GM21447 (cell line): ENCODE measurements at regions not wholly inside any gene's neighbourhood (a gene's known extent, or its start where the extent isn't known, plus 50 kb on each side); places are given as distances from the start of the nearest gene placed in this dataset.

Source experiments
- ATAC-seq: cut with Tn5 transposase; IDR thresholded peaks from one replicate; pipeline ENCODE4 v1.9.1; 2021; ENCODE audit not compliant: unreplicated experiment

GRCh38 chr10:129023082-129023481, 444.0 kb upstream of the MGMT start:
- ATAC-seq = no peak

GRCh38 chr10:129024046-129024445, 443.0 kb upstream of the MGMT start:
- no peak for ATAC-seq

- no peak for ATAC-seq
Observed at GRCh38 chr10:129025787-129026186, 441.3 kb upstream of the MGMT start.

- ATAC-seq = no peak
Observed at GRCh38 chr10:129027906-129028305, 439.1 kb upstream of the MGMT start.

DNA sequence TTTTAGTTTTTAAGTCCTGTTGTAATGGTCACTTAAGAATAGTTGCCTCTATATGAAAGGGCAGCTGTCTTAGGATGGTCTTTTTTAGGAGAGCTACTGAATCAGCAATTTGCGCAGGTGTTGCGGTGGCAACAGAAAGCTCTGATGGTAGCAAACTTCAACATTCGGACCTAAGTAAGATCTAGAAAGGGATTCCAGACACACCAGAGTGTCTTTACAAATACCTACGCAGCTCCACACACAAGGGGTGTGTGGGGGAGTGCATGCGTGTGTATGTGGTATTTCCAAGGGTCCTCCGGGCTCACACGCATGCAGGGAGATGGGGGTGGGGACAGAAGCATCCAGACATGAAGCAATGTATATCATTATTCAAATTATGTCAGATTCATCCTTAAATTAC, 438.6 kb upstream of the MGMT start:
- ATAC-seq = no peak

- ATAC-seq = no peak
Observed at GRCh38 chr10:129029051-129029450, 438.0 kb upstream of the MGMT start.

- ATAC-seq = no peak
Observed at GRCh38 chr10:129029851-129030602, 437.0 kb upstream of the MGMT start.

DNA sequence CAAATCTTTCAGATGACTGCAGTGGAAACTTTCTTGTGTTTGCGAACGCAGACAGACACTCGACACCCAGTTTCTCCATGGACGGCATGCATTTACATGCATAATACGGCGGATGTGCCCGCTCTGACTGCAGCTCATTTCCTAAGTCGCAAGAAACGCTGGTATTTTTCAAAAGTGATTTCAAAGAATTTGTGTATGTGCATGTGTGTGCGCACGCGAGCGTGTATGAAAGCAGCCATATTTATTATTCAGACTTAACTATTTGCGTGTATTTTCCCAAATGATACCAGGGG, 436.5 kb upstream of the MGMT start:
- no peak for ATAC-seq

- no peak for ATAC-seq
Observed at GRCh38 chr10:129030996-129031843, 435.8 kb upstream of the MGMT start.

GRCh38 chr10:129031844-129032150, 435.2 kb upstream of the MGMT start:
- ATAC-seq = no peak

GRCh38 chr10:129032372-129033313, 434.4 kb upstream of the MGMT start:
- ATAC-seq = no peak

- ATAC-seq = no peak
Observed at GRCh38 chr10:129033340-129033739, 433.7 kb upstream of the MGMT start.

DNA sequence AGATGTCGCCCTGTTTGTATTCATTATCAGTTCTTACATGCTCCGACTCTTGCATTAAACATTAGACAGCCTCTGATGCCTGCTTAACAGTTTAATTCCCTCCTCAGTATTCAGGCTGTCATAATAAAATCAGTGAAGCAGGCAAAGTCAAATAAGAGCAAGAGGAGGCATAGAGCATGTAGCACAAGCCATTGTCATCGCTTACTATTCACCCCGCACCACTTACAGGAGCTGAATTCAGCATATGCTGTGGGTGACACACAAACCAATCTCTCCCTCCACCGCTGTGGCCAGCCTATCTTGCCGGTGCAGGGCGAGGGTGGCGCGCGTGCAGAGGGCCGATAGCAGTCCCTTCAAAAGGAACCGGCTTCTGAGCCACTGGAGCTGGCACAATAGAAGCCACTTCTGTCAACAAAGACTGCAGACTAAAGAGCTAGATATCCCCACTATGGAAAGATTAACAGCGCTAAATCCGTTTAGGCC, 433.2 kb upstream of the MGMT start:
- no peak for ATAC-seq

- ATAC-seq = no peak
Observed at GRCh38 chr10:129035052-129035827, 431.8 kb upstream of the MGMT start.

DNA sequence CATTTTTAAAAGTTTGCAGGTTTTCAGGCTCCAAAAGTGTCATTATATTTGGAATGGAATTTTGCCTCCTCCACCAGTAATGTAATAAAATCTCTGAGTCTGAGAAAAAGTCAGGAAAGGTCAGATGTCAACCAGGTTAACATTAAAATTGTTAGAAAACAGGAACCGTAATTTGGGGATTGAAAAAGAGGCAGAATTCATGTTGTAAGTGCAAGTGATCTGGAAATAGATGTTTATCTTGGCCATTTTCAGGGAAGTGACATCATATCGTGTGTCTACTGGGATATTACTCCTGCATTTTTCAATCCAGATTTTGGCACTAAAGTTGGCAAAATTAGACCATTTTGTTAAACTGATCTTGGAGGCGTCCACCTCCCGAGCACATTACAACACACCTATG, 428.5 kb upstream of the MGMT start:
- no peak for ATAC-seq

- ATAC-seq = no peak
Observed at GRCh38 chr10:129039406-129040370, 427.4 kb upstream of the MGMT start.

- no peak for ATAC-seq
Observed at GRCh38 chr10:129040377-129040776, 426.7 kb upstream of the MGMT start.

DNA sequence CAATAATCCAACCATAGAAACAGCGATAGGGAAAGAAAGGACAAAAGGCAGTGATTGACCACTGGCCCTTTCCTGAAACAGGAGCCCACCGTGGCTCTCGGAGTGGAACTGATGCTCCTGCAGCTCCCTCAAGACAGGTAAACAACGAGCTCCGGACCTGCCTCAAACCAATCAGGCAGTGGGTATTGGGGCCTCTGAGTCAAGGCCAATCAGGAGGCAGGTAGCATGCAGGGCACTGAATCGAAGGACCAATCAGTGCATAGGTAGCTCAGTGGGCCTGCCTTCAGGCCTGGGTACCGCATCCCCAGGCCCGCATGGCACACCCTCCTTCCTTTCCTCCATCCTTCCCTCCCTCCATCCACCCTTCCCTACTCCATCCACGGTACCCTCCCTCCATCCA, 425.1 kb upstream of the MGMT start:
- ATAC-seq = no peak

DNA sequence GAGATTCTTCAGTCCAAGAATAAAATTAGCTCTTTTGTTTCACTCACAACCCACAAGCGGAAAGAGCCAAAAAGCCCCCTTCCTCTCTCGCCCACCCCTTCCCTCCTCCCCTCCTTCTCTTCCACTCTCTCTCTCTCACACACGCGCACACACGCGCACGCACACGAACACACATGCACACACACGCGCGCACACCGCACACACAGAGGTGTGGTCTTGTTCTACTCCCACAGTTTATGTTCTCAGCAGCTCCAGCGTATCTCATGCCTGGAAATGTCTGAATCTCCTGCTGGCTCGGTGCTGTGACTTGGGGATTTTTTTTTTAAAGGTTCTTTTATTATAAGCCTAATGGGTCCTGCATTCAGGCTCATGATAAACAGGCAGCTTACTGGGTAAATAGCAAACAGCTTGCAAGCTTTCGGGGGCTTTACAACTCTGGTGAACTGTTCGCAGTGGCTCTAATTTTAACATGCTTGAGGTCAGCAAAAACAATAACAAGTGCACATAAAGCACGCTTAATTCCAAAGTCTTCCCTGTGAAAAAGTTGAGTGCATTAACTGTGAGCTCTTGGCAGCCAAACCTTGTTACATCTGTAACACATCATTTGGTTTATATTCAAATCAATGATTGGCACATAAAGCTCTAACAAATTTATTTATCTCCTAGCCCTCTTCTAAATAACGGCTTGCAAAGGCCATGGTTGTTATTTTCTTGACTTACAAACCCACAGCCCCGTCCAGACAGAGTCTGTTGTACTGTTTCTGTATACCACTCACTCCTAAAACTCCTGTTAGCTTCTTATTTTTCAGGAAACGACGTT, 424.1 kb upstream of the MGMT start:
- no peak for ATAC-seq
